Progenitor cell of endocrine pancreas (in vitro differentiated cells): ENCODE measurements at regions not wholly inside any gene's neighbourhood (a gene's known extent, or its start where the extent isn't known, plus 50 kb on each side); places are given as distances from the start of the nearest gene placed in this dataset.
"Not testable (repeated sequence)": the region's sequence is repeated elsewhere in the genome, so short reads cannot be mapped to it uniquely, and the experiment has no call there.

Source experiments
- DNase-seq: peaks from one replicate; pipeline ENCODE4 v3.0.0; 2021; ENCODE audit warnings: low spot score; ENCODE audit not compliant: unreplicated experiment
- H3K27ac Mint-ChIP-seq: 2 replicates; pipeline ENCODE4 v1.8.0; 2021; ENCODE audit warnings: mild to moderate bottlenecking, moderate library complexity, mixed read lengths
- H3K27me3 Mint-ChIP-seq: 2 replicates; pipeline ENCODE4 v1.8.0; 2021; ENCODE audit warnings: mixed read lengths
- H3K36me3 Mint-ChIP-seq: 2 replicates; pipeline ENCODE4 v1.8.0; 2022; ENCODE audit warnings: mixed read lengths; ENCODE audit not compliant: insufficient read depth
- H3K4me1 Mint-ChIP-seq: 2 replicates; pipeline ENCODE4 v1.8.0; 2021; ENCODE audit warnings: low read depth, mixed read lengths
- H3K4me3 Mint-ChIP-seq: 2 replicates; pipeline ENCODE4 v1.8.0; 2021; ENCODE audit warnings: low read depth, mild to moderate bottlenecking, moderate library complexity, mixed read lengths
- H3K9me3 Mint-ChIP-seq: 2 replicates; pipeline ENCODE4 v1.8.0; 2021; ENCODE audit warnings: low read depth, mixed read lengths
- TF ChIP-seq, protein P1 (sequence below): fragments of 200-600 bp; sonication (generic); IDR thresholded peaks from one replicate; pipeline ENCODE4 v1.5.0; 2021; ENCODE audit warnings: antibody characterized with exemption, mild to moderate bottlenecking; ENCODE audit not compliant: unreplicated experiment

DNA sequence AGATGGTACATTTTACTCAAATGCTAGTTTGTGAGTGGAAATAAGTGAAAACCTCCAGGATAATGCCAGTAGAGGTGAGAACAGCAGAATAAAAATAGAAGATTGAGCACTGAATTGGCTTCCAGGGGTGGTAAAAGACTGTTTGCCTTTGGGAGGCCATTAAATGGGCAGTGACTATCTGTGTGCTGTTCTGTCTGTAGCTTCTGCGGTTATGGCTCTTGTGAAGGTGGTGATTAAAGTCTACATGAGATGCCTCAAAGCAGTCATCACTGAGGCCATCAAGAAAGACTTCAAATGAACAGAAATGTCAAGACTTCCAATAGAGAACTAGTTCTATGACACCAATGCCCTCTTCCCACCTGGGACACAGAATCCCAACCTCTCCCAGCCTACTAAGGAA, 108.8 kb downstream of the EFHB start:
- no peak overlapping the region for H3K27ac Mint-ChIP-seq
- no peaks in the 10 kb centered on the region for H3K36me3 Mint-ChIP-seq
- H3K9me3 Mint-ChIP-seq = peaks cover 4% of the 10 kb centered on the region
- TF ChIP-seq, protein P1, sequence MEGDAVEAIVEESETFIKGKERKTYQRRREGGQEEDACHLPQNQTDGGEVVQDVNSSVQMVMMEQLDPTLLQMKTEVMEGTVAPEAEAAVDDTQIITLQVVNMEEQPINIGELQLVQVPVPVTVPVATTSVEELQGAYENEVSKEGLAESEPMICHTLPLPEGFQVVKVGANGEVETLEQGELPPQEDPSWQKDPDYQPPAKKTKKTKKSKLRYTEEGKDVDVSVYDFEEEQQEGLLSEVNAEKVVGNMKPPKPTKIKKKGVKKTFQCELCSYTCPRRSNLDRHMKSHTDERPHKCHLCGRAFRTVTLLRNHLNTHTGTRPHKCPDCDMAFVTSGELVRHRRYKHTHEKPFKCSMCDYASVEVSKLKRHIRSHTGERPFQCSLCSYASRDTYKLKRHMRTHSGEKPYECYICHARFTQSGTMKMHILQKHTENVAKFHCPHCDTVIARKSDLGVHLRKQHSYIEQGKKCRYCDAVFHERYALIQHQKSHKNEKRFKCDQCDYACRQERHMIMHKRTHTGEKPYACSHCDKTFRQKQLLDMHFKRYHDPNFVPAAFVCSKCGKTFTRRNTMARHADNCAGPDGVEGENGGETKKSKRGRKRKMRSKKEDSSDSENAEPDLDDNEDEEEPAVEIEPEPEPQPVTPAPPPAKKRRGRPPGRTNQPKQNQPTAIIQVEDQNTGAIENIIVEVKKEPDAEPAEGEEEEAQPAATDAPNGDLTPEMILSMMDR = no peak
- no peak for DNase-seq
- H3K27me3 Mint-ChIP-seq = no peaks in the 10 kb centered on the region
- H3K4me1 Mint-ChIP-seq = no peaks in the 10 kb centered on the region
- H3K4me3 Mint-ChIP-seq = no peak overlapping the region

DNA sequence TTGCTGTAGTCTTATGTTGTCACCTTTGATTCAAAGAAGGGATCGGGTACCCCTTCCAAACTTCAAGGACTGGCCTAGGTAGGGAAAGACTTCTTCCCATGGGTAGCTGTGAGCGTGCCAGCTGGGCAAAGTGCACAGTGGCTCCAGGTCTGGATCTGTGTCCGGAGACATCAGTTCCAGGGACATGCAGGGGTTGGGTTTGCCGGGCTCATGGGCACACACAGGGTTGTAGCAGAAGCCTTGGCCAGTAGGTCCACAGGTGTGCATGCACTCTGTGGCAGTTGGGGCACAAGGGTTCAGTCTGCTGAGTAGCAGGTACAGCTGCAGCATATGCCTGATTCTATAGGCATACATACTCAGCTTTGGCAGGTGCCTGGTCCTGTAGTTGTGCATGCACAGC, 111.2 kb downstream of the EFHB start:
- Mint-ChIP-seq H3K27me3 (no peaks in the 10 kb centered on the region), H3K4me1 (no peaks in the 10 kb centered on the region), H3K36me3 (no peaks in the 10 kb centered on the region), H3K4me3 (no peak overlapping the region), H3K27ac (no peak overlapping the region), H3K9me3 (peaks cover 4% of the 10 kb centered on the region)
- DNase-seq = no peak
- TF ChIP-seq, protein P1 = no peak

DNA sequence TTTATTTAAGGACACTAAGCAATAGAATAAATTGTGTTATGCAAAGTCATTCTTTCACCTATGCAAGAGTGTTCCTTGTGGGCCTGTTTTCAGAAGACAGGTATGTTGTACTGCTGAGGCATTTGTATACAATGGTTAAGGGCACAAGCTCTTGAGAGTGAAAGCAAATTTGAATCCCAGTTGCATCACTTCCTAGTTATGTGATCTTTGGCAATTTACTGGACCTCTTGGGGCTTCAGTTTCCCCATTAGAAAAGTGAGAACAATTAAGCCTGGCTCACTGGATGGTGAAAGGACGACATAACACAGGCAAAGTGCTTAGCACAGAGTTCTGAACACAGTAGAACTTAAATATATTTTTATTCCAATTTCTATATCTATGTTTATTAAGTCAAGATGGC, 117.4 kb downstream of the EFHB start:
- DNase-seq = no peak
- Mint-ChIP-seq H3K9me3 (no peaks in the 10 kb centered on the region), H3K4me1 (no peaks in the 10 kb centered on the region), H3K36me3 (no peaks in the 10 kb centered on the region), H3K4me3 (no peak overlapping the region), H3K27me3 (no peaks in the 10 kb centered on the region), H3K27ac (no peak overlapping the region)
- TF ChIP-seq, protein P1 = no peak

DNA sequence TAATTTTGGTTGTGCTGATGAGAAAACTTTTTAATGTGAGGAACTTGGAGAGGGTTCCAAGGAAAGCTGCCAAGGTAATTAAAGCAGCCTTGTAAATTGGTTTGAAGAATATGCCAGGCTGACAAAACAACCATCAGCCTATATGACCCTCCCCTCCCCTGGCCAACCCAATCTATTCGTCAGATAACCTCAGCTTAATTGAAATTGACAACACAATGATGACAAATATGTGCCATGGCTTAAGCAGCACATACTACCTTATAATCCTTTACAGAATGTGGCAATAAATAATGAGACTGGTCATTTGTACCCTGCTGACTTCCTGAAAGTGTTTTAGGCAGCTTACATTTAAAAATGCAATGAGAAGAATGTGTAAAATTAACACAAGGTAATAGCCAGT, 118.2 kb downstream of the EFHB start:
- no peaks in the 10 kb centered on the region for H3K9me3 Mint-ChIP-seq
- H3K36me3 Mint-ChIP-seq = no peaks in the 10 kb centered on the region
- H3K27ac Mint-ChIP-seq = no peak overlapping the region
- no peaks in the 10 kb centered on the region for H3K27me3 Mint-ChIP-seq
- TF ChIP-seq, protein P1 = no peak
- no peak overlapping the region for H3K4me3 Mint-ChIP-seq
- H3K4me1 Mint-ChIP-seq = no peaks in the 10 kb centered on the region
- no peak for DNase-seq

DNA sequence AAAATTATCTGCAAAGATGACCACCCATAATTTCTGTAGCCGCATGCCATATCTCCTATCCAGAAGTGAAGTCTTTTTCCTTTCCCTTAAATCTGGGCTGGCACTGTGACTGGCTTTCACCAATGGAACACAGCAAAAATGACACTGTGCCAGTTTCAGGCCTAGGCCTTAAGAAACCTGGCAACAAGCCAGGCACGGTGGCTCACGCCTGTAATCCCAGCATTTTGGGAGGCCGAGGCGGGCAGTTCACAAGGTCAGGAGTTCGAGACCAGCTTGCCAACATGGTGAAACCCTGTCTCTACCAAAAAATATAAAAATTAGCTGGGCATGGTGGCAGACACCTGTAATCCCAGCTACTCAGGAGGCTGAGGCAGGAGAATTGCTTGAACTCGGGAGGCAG, 120.3 kb downstream of the EFHB start:
- H3K27me3 Mint-ChIP-seq, DNase-seq, H3K36me3 Mint-ChIP-seq, H3K4me3 Mint-ChIP-seq, H3K4me1 Mint-ChIP-seq, H3K9me3 Mint-ChIP-seq, H3K27ac Mint-ChIP-seq: not testable (repeated sequence)

- no peak for DNase-seq
- Mint-ChIP-seq H3K4me3 (no peak overlapping the region), H3K36me3 (no peaks in the 10 kb centered on the region), H3K27me3 (no peaks in the 10 kb centered on the region), H3K4me1 (no peaks in the 10 kb centered on the region), H3K27ac (no peak overlapping the region), H3K9me3 (no peaks in the 10 kb centered on the region)
- TF ChIP-seq, protein P1 = no peak
Observed at GRCh38 chr3:19811689-19812088, 122.3 kb downstream of the EFHB start.
